ENCODE measurements at regions not wholly inside any gene's neighbourhood (a gene's known extent, or its start where the extent isn't known, plus 50 kb on each side); places are given as distances from the start of the nearest gene placed in this dataset.

DNA sequence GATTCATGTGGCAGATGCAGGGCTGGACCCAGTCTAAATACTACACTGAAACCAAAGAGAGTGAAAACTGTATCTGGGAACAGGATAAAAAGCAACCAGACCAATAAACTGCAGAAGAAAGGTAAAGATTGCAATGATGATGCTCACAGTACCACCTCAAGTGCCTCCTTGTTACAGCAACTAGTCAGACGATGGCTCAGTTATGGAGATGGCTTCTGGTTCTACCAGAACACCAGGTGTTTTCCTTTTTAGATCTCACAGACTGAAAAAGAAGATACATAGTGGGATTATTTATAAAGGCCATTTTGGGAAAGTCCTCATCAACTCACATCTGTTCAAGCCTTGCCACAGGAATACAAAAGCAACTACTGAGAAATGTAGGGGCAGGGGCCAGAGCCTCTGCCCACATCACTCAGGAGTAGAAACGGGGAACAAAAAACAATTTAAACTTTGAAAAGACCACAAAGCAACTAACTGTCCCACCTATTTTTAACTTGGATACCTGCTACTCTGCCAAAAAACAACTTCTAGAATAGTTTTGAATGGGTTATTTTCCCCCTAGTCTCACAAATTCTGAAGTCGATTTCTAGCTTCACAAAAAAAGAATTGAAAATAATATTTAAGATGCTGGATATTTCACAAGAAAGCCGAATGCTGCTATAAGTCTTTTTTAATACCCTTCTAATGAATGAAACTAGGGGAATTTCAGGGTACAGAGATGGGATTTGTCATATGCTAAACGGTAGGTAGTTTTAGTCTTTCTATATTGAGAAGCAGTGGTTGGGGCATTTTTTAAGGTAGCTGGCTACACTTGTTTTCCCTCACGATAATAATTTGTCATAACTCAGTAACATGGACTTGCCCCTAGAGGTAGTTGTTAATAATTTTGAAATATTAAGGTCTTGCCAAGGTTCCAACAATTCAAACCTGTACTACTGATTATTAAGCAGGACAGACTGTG is 197.2 kb upstream of the TMPO start:
- peaks cover 0 to 2% (median 0%) of the 10 kb centered on the region in 5 donors for H3K27me3 Mint-ChIP-seq

GRCh38 chr12:98319716-98320425 is 195.5 kb upstream of the TMPO start:
- intact Hi-C loops (cut with micrococcal nuclease): no loop called here
- no peaks in the 10 kb centered on the region for H3K4me1 Mint-ChIP-seq
- no peak overlapping the region for H3K27ac Mint-ChIP-seq
- no peak overlapping the region for H3K4me3 Mint-ChIP-seq
- Histone ChIP-seq H3K27me3 (ENCODE audit: control insufficient read depth in 2 of 2, insufficient read depth in 2 of 2, low read length in 2 of 2) (no peaks in the 10 kb centered on the region), H3K9me3 (ENCODE audit: control insufficient read depth in 2 of 3, low read length in 3 of 3) (no peaks in the 10 kb centered on the region), H3K4me1 (ENCODE audit: control insufficient read depth in 2 of 2, insufficient read depth in 2 of 2, low read length in 2 of 2) (no peaks in the 10 kb centered on the region), H3K36me3 (ENCODE audit: control insufficient read depth in 2 of 3, insufficient read depth in 3 of 3, low read length in 3 of 3) (no peaks in the 10 kb centered on the region), H3K27ac (ENCODE audit: low read depth, low read length) (no peak overlapping the region), H3K4me3 (ENCODE audit: low read length) (no peak overlapping the region)
- ChIA-PET POLR2A (no interaction called here), CTCF (no interaction called here)
- DNase-seq: no peak
- H3K9me3 Mint-ChIP-seq: peaks cover 0 to 2% (median 0%) of the 10 kb centered on the region in 11 donors
- ATAC-seq: no peak
- H3K27me3 Mint-ChIP-seq: peaks cover 0 to 14% (median 3%) of the 10 kb centered on the region in 5 donors
- H3K36me3 Mint-ChIP-seq: no peaks in the 10 kb centered on the region

More for the DNA sequence above, 197.2 kb upstream of the TMPO start:
- POLR2A ChIA-PET: no interaction called here
- H3K36me3 Mint-ChIP-seq: no peaks in the 10 kb centered on the region
- Histone ChIP-seq H3K4me1 (ENCODE audit: control insufficient read depth in 2 of 2, insufficient read depth in 2 of 2, low read length in 2 of 2) (no peaks in the 10 kb centered on the region), H3K9me3 (ENCODE audit: control insufficient read depth in 2 of 3, low read length in 3 of 3) (no peaks in the 10 kb centered on the region), H3K36me3 (ENCODE audit: control insufficient read depth in 2 of 3, insufficient read depth in 3 of 3, low read length in 3 of 3) (no peaks in the 10 kb centered on the region), H3K27me3 (ENCODE audit: control insufficient read depth in 2 of 2, insufficient read depth in 2 of 2, low read length in 2 of 2) (no peaks in the 10 kb centered on the region), H3K4me3 (ENCODE audit: low read length) (no peak overlapping the region), H3K27ac (ENCODE audit: low read depth, low read length) (no peak overlapping the region)
- H3K27ac Mint-ChIP-seq: no peak overlapping the region
- intact Hi-C loops (cut with micrococcal nuclease): no loop called here
- no peak overlapping the region for H3K4me3 Mint-ChIP-seq
- DNase-seq (no peak), ATAC-seq (no peak)
- H3K9me3 Mint-ChIP-seq: no peaks in the 10 kb centered on the region
- H3K4me1 Mint-ChIP-seq: no peaks in the 10 kb centered on the region
- CTCF ChIA-PET: no interaction called here

- Mint-ChIP-seq H3K4me3 (no peak overlapping the region), H3K36me3 (no peaks in the 10 kb centered on the region), H3K4me1 (no peaks in the 10 kb centered on the region), H3K9me3 (peaks cover 0 to 2% (median 0%) of the 10 kb centered on the region in 11 donors), H3K27me3 (peaks cover 0 to 14% (median 12%) of the 10 kb centered on the region in 5 donors), H3K27ac (no peak overlapping the region)
- Histone ChIP-seq H3K27me3 (ENCODE audit: control insufficient read depth in 2 of 2, insufficient read depth in 2 of 2, low read length in 2 of 2) (no peaks in the 10 kb centered on the region), H3K4me1 (ENCODE audit: control insufficient read depth in 2 of 2, insufficient read depth in 2 of 2, low read length in 2 of 2) (no peaks in the 10 kb centered on the region), H3K27ac (ENCODE audit: low read depth, low read length) (no peak overlapping the region), H3K9me3 (ENCODE audit: control insufficient read depth in 2 of 3, low read length in 3 of 3) (no peaks in the 10 kb centered on the region), H3K36me3 (ENCODE audit: control insufficient read depth in 2 of 3, insufficient read depth in 3 of 3, low read length in 3 of 3) (no peaks in the 10 kb centered on the region), H3K4me3 (ENCODE audit: low read length) (no peak overlapping the region)
- CTCF ChIA-PET: no interaction called here
- ATAC-seq: no peak
- no peak for DNase-seq
- POLR2A ChIA-PET: no interaction called here
- intact Hi-C loops (cut with micrococcal nuclease): no loop called here
Measured at GRCh38 chr12:98325003-98325402, 190.4 kb upstream of the TMPO start.

DNA sequence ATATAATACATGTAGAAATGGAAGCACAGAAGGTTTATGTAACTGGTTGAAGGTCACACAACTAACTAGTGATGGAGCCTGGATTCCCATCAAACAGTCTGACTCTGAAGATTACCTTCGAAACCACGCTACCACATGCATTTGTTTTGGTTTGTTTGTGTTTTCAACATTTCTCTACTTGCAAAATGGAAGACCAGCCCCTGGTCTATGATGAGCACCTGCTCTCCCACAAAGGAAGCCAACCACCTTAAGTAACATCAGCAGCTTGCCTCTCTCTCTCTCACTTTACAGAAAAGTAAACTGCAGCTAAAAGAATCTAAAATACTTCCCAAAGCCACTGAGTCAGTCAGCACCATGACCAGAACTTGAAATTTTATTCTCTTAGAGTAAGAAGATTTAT is 186.9 kb upstream of the TMPO start:
- Mint-ChIP-seq H3K27me3 (peaks cover 0 to 28% (median 14%) of the 10 kb centered on the region in 5 donors), H3K4me1 (no peaks in the 10 kb centered on the region), H3K27ac (no peak overlapping the region), H3K36me3 (no peaks in the 10 kb centered on the region), H3K4me3 (no peak overlapping the region), H3K9me3 (peaks cover 0 to 2% (median 0%) of the 10 kb centered on the region in 11 donors)
- H3K27ac ChIP-seq (ENCODE audit: low read depth, low read length): no peak overlapping the region
- no peaks in the 10 kb centered on the region for H3K4me1 ChIP-seq (ENCODE audit: control insufficient read depth in 2 of 2, insufficient read depth in 2 of 2, low read length in 2 of 2)
- DNase-seq: no peak
- no peak for ATAC-seq
- ChIA-PET POLR2A (no interaction called here), CTCF (no interaction called here)
- intact Hi-C loops (cut with micrococcal nuclease): no loop called here
- H3K9me3 ChIP-seq (ENCODE audit: control insufficient read depth in 2 of 3, low read length in 3 of 3): no peaks in the 10 kb centered on the region
- H3K27me3 ChIP-seq (ENCODE audit: control insufficient read depth in 2 of 2, insufficient read depth in 2 of 2, low read length in 2 of 2): no peaks in the 10 kb centered on the region
- no peaks in the 10 kb centered on the region for H3K36me3 ChIP-seq (ENCODE audit: control insufficient read depth in 2 of 3, insufficient read depth in 3 of 3, low read length in 3 of 3)
- no peak overlapping the region for H3K4me3 ChIP-seq (ENCODE audit: low read length)

- intact Hi-C loops (cut with micrococcal nuclease): no loop called here
- H3K27me3 Mint-ChIP-seq: peaks cover 0 to 23% (median 11%) of the 10 kb centered on the region in 5 donors
- Histone ChIP-seq H3K9me3 (ENCODE audit: control insufficient read depth in 2 of 3, low read length in 3 of 3) (no peaks in the 10 kb centered on the region), H3K27me3 (ENCODE audit: control insufficient read depth in 2 of 2, insufficient read depth in 2 of 2, low read length in 2 of 2) (no peaks in the 10 kb centered on the region), H3K4me3 (ENCODE audit: low read length) (no peak overlapping the region), H3K4me1 (ENCODE audit: control insufficient read depth in 2 of 2, insufficient read depth in 2 of 2, low read length in 2 of 2) (no peaks in the 10 kb centered on the region), H3K27ac (ENCODE audit: low read depth, low read length) (no peak overlapping the region), H3K36me3 (ENCODE audit: control insufficient read depth in 2 of 3, insufficient read depth in 3 of 3, low read length in 3 of 3) (no peaks in the 10 kb centered on the region)
- H3K4me1 Mint-ChIP-seq: no peaks in the 10 kb centered on the region
- CTCF ChIA-PET: no interaction called here
- DNase-seq (no peak), ATAC-seq (no peak)
- H3K36me3 Mint-ChIP-seq: no peaks in the 10 kb centered on the region
- no peak overlapping the region for H3K27ac Mint-ChIP-seq
- POLR2A ChIA-PET: no interaction called here
- no peaks in the 10 kb centered on the region for H3K9me3 Mint-ChIP-seq
- no peak overlapping the region for H3K4me3 Mint-ChIP-seq
Measured at GRCh38 chr12:98329589-98329988, 185.8 kb upstream of the TMPO start.

DNA sequence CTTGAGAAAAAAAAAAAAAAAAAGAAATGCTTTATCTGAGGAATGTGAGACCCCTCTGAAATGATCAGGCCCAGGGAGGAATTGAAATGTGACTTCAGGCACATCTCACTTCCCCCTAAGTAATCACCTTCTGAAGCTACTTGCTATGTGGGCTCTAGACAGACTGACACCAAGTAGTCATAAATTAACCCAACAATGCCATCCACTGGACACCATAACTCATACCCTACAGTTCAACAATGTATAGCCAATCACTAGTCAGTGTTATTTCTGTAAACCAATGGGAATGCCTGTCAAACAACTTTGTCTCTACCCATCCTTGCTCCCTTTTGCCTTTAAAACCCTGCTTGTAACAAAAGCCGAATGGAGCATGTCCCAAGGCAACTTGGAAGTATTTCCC is 182.7 kb upstream of the TMPO start:
- Histone ChIP-seq H3K4me1 (ENCODE audit: control insufficient read depth in 2 of 2, insufficient read depth in 2 of 2, low read length in 2 of 2) (no peaks in the 10 kb centered on the region), H3K27me3 (ENCODE audit: control insufficient read depth in 2 of 2, insufficient read depth in 2 of 2, low read length in 2 of 2) (no peaks in the 10 kb centered on the region), H3K36me3 (ENCODE audit: control insufficient read depth in 2 of 3, insufficient read depth in 3 of 3, low read length in 3 of 3) (no peaks in the 10 kb centered on the region), H3K4me3 (ENCODE audit: low read length) (no peak overlapping the region), H3K27ac (ENCODE audit: low read depth, low read length) (no peak overlapping the region), H3K9me3 (ENCODE audit: control insufficient read depth in 2 of 3, low read length in 3 of 3) (no peaks in the 10 kb centered on the region)
- H3K27ac Mint-ChIP-seq: no peak overlapping the region
- intact Hi-C loops (cut with micrococcal nuclease): no loop called here
- no peak overlapping the region for H3K4me3 Mint-ChIP-seq
- ChIA-PET CTCF (no interaction called here), POLR2A (no interaction called here)
- H3K27me3 Mint-ChIP-seq: peaks cover 6 to 27% (median 9%) of the 10 kb centered on the region in 5 donors
- ATAC-seq (no peak), DNase-seq (no peak)
- H3K4me1 Mint-ChIP-seq: no peaks in the 10 kb centered on the region
- peaks cover 0 to 2% (median 0%) of the 10 kb centered on the region in 11 donors for H3K9me3 Mint-ChIP-seq
- no peaks in the 10 kb centered on the region for H3K36me3 Mint-ChIP-seq
